ENCODE measurements at regions not wholly inside any gene's neighbourhood (a gene's known extent, or its start where the extent isn't known, plus 50 kb on each side); places are given as distances from the start of the nearest gene placed in this dataset.

DNA sequence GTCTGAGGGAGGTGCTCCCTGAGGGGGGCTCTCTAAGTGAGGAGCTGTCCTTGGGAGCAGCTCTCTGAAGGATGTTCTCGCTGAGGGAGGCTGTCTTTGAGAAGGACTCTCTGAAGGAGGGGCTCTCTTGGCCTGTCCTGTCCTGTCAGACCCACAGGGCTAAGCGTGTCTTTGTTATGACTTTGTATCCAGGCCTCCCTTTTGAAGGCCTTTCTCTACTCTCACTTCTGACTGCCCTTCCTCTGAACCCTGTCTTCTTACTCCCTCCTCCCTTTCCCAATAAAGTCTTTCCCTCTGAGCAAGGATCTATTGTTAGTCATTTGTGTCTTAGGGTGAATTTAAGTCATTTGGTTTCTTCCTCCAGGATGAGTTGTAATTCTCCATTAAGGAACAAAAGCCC, 330.1 kb upstream of the PLET1 start:
- BruUV-seq (replicated peaks): no TSS peak
- no peak overlapping the region for H3K4me3 ChIP-seq (replicated peaks in 1 of 3; ENCODE audit: insufficient read depth in 1 of 3, low read depth in 1 of 3, low read length in 3 of 3)
- H3K4me2 ChIP-seq (ENCODE audit: insufficient read depth, low read length): no peak overlapping the region
- no peaks in the 10 kb centered on the region for H3K9me1 ChIP-seq (replicated peaks; ENCODE audit: control insufficient read depth, extremely low read depth, insufficient read depth, low read length)
- no peak for FAIRE-seq
- no peak overlapping the region for H2AFZ ChIP-seq (ENCODE audit: low read depth, low read length)
- no peaks in the 10 kb centered on the region for H4K20me1 ChIP-seq (replicated peaks; ENCODE audit: control insufficient read depth, extremely low read depth, insufficient read depth, low read length)
- H3K4me1 ChIP-seq (ENCODE audit: control insufficient read depth, extremely low read depth, insufficient read depth, low read length): no peaks in the 10 kb centered on the region
- no peaks in the 10 kb centered on the region for H3K9me3 ChIP-seq (replicated peaks; ENCODE audit: control insufficient read depth, insufficient read depth, low read length)
- H3K79me2 ChIP-seq (ENCODE audit: control insufficient read depth, insufficient read depth, low read length): no peaks in the 10 kb centered on the region
- intact Hi-C loops (cut with micrococcal nuclease) (no loop called here), dilution Hi-C loops (cut with MboI; ENCODE audit: extremely low pct_ligation_motif_present, low sequenced_read_pairs) (no loop called here)
- no peaks in the 10 kb centered on the region for H3K36me3 ChIP-seq (ENCODE audit: control insufficient read depth in 2 of 2, extremely low read depth in 1 of 2, insufficient read depth in 2 of 2, low read length in 2 of 2)
- TF ChIP-seq, protein P1, sequence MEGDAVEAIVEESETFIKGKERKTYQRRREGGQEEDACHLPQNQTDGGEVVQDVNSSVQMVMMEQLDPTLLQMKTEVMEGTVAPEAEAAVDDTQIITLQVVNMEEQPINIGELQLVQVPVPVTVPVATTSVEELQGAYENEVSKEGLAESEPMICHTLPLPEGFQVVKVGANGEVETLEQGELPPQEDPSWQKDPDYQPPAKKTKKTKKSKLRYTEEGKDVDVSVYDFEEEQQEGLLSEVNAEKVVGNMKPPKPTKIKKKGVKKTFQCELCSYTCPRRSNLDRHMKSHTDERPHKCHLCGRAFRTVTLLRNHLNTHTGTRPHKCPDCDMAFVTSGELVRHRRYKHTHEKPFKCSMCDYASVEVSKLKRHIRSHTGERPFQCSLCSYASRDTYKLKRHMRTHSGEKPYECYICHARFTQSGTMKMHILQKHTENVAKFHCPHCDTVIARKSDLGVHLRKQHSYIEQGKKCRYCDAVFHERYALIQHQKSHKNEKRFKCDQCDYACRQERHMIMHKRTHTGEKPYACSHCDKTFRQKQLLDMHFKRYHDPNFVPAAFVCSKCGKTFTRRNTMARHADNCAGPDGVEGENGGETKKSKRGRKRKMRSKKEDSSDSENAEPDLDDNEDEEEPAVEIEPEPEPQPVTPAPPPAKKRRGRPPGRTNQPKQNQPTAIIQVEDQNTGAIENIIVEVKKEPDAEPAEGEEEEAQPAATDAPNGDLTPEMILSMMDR (IDR thresholded peaks at IDR 0.05; ENCODE audit: extremely low read depth in 1 of 2, insufficient read depth in 1 of 2, low read depth in 1 of 2, low read length in 2 of 2): no peak
- TF ChIP-seq GATA2 (IDR thresholded peaks at IDR 0.05; ENCODE audit: insufficient read depth, insufficient read length, low read depth, low read length): no peak
- TF ChIP-seq MYC (IDR thresholded peaks at IDR 0.05; ENCODE audit: low read depth, low read length): no peak
- TF ChIP-seq EZH2 (IDR thresholded peaks at IDR 0.05; ENCODE audit: borderline replicate concordance, low read depth, low read length, severe bottlenecking): no peak
- no peak for TF ChIP-seq POLR2A (IDR thresholded peaks at IDR 0.05; ENCODE audit: low read depth, low read length)
- ChIA-PET POLR2A (no interaction called here), CTCF (interaction anchor here (11.1 kb wide), 1 partner anchor 698 kb away, joined by 401 read pairs; no protein-coding TSS in a partner anchor)
- no peak for DNase-seq (ENCODE audit: low read depth, low spot score)
- no peak overlapping the region for H3K27ac ChIP-seq (ENCODE audit: insufficient read depth, low read depth, low read length)
- H3K9ac ChIP-seq (replicated peaks; ENCODE audit: extremely low read depth, insufficient read depth, low read length): no peak overlapping the region
- no peaks in the 10 kb centered on the region for H3K27me3 ChIP-seq (ENCODE audit: control insufficient read depth in 2 of 2, insufficient read depth in 2 of 2, low read length in 2 of 2)

DNA sequence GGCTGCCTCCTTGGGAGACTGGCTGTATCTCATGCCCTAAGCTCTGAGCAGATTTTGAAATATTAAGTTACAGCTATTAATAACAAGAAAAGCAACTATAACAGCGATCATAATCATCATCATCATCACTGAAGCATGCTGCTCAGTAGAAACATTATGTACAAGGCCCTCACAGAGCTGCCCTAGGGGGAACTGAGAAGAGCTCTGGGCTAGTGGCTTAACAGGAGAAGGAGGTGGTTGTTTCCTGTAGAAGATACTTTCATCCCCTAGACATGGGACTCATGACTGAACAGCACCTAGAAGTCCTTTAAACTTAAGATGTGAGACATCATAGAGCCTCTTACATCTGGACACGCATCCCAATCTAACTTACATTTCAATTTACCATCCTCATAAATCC, 332.8 kb upstream of the PLET1 start:
- TF ChIP-seq POLR2A (IDR thresholded peaks at IDR 0.05; ENCODE audit: low read depth, low read length) (no peak), FOS (IDR thresholded peaks at IDR 0.05; ENCODE audit: borderline replicate concordance, insufficient read depth, low read length) (no peak), POLR2AphosphoS5 (IDR thresholded peaks at IDR 0.05; ENCODE audit: insufficient read depth, low read depth, low read length) (no peak), GATA2 (IDR thresholded peaks at IDR 0.05; ENCODE audit: insufficient read depth, insufficient read length, low read depth, low read length) (no peak)
- TF ChIP-seq, protein P1 (IDR thresholded peaks at IDR 0.05; ENCODE audit: extremely low read depth in 1 of 2, insufficient read depth in 1 of 2, low read depth in 1 of 2, low read length in 2 of 2): no peak
- TF ChIP-seq, protein P2, sequence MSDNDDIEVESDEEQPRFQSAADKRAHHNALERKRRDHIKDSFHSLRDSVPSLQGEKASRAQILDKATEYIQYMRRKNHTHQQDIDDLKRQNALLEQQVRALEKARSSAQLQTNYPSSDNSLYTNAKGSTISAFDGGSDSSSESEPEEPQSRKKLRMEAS (IDR thresholded peaks at IDR 0.05; ENCODE audit: insufficient read depth, insufficient read length): no peak
- no peaks in the 10 kb centered on the region for H3K9me3 ChIP-seq (replicated peaks; ENCODE audit: control insufficient read depth, insufficient read depth, low read length)
- H3K9ac ChIP-seq (replicated peaks; ENCODE audit: extremely low read depth, insufficient read depth, low read length): no peak overlapping the region
- CTCF ChIA-PET: interaction anchor here (11.1 kb wide), 1 partner anchor 695 kb away, joined by 401 read pairs; no protein-coding TSS in a partner anchor
- H3K4me3 ChIP-seq (replicated peaks in 1 of 3; ENCODE audit: insufficient read depth in 1 of 3, low read depth in 1 of 3, low read length in 3 of 3): no peak overlapping the region
- intact Hi-C loops (cut with micrococcal nuclease): no loop called here
- POLR2A ChIA-PET: no interaction called here
- H3K27ac ChIP-seq (ENCODE audit: insufficient read depth, low read depth, low read length): no peak overlapping the region
- no peaks in the 10 kb centered on the region for H3K27me3 ChIP-seq (ENCODE audit: control insufficient read depth in 2 of 2, insufficient read depth in 2 of 2, low read length in 2 of 2)
- no peak overlapping the region for H2AFZ ChIP-seq (ENCODE audit: low read depth, low read length)
- no peak for DNase-seq (ENCODE audit: low read depth, low spot score)
- FAIRE-seq: no peak
- H3K79me2 ChIP-seq (ENCODE audit: control insufficient read depth, insufficient read depth, low read length): no peaks in the 10 kb centered on the region
- no peaks in the 10 kb centered on the region for H4K20me1 ChIP-seq (replicated peaks; ENCODE audit: control insufficient read depth, extremely low read depth, insufficient read depth, low read length)
- no TSS peak for BruUV-seq (replicated peaks)
- no peaks in the 10 kb centered on the region for H3K9me1 ChIP-seq (replicated peaks; ENCODE audit: control insufficient read depth, extremely low read depth, insufficient read depth, low read length)
- H3K4me2 ChIP-seq (ENCODE audit: insufficient read depth, low read length): no peak overlapping the region
- no peaks in the 10 kb centered on the region for H3K36me3 ChIP-seq (ENCODE audit: control insufficient read depth in 2 of 2, extremely low read depth in 1 of 2, insufficient read depth in 2 of 2, low read length in 2 of 2)
- no peaks in the 10 kb centered on the region for H3K4me1 ChIP-seq (ENCODE audit: control insufficient read depth, extremely low read depth, insufficient read depth, low read length)
- dilution Hi-C loops (cut with MboI; ENCODE audit: extremely low pct_ligation_motif_present, low sequenced_read_pairs): no loop called here
